H9 (cell line): ENCODE measurements at regions not wholly inside any gene's neighbourhood (a gene's known extent, or its start where the extent isn't known, plus 50 kb on each side); places are given as distances from the start of the nearest gene placed in this dataset.

Source experiments
- DNase-seq: peaks from one replicate; pipeline ENCODE4 v3.0.0-alpha.2; 2017
- H2AFZ ChIP-seq: one replicate; pipeline ENCODE4 v1.6.1; 2013; ENCODE audit warnings: mild to moderate bottlenecking, low read length, control low read depth, moderate library complexity
- H2AK5ac ChIP-seq: 2 replicates; pipeline ENCODE4 v1.6.1; 2013; ENCODE audit warnings: low read length, control low read depth, mixed read lengths; ENCODE audit not compliant: insufficient read length
- H2BK120ac ChIP-seq: one replicate; pipeline ENCODE4 v1.6.1; 2013; ENCODE audit warnings: low read depth, mild to moderate bottlenecking, low read length, control low read depth, inconsistent platforms; ENCODE audit not compliant: poor library complexity, severe bottlenecking
- H2BK12ac ChIP-seq: 2 replicates; pipeline ENCODE4 v1.6.1; 2013; ENCODE audit warnings: low read length, control low read depth, mixed read lengths, low read depth; ENCODE audit not compliant: insufficient read length
- H2BK15ac ChIP-seq: 2 replicates; pipeline ENCODE4 v1.6.1; 2013; ENCODE audit warnings: low read depth, low read length, control low read depth
- H2BK20ac ChIP-seq: one replicate; pipeline ENCODE4 v1.6.1; 2013; ENCODE audit warnings: low read depth, mild to moderate bottlenecking, low read length, control low read depth, inconsistent platforms; ENCODE audit not compliant: poor library complexity, severe bottlenecking
- H2BK5ac ChIP-seq: 2 replicates; pipeline ENCODE4 v1.6.1; 2013; ENCODE audit warnings: low read length, control low read depth, mixed read lengths; ENCODE audit not compliant: insufficient read length
- H3K14ac ChIP-seq: 2 replicates; pipeline ENCODE4 v1.6.1; 2013; ENCODE audit warnings: low read length, control low read depth; ENCODE audit not compliant: insufficient read depth
- H3K18ac ChIP-seq: 2 replicates; pipeline ENCODE4 v1.6.1; 2013; ENCODE audit warnings: low read depth, mild to moderate bottlenecking, mixed read lengths, low read length, control low read depth; ENCODE audit not compliant: insufficient read length
- H3K23ac ChIP-seq: 2 replicates; pipeline ENCODE4 v1.6.1; 2013; ENCODE audit warnings: low read length, control low read depth, mixed read lengths, low read depth; ENCODE audit not compliant: insufficient read length
- H3K23me2 ChIP-seq: 2 replicates; pipeline ENCODE4 v1.6.1; 2013; ENCODE audit warnings: low read depth, mild to moderate bottlenecking, mixed read lengths, low read length, control low read depth; ENCODE audit not compliant: insufficient read length, poor library complexity, severe bottlenecking
- H3K27ac ChIP-seq: 2 replicates; pipeline ENCODE4 v1.5.1; 2013; ENCODE audit warnings: low read length, control low read depth, mixed read lengths, low read depth; ENCODE audit not compliant: insufficient read length
- H3K27me3 ChIP-seq: 2 replicates; pipeline ENCODE4 v1.6.1; 2013; ENCODE audit warnings: low read length, control low read depth, inconsistent platforms; ENCODE audit not compliant: insufficient read depth
- H3K4ac ChIP-seq: 2 replicates; pipeline ENCODE4 v1.6.1; 2013; ENCODE audit warnings: low read depth, mild to moderate bottlenecking, control low read depth, inconsistent platforms, low read length, moderate library complexity
- H3K4me1 ChIP-seq: 2 replicates; pipeline ENCODE4 v1.6.1; 2013; ENCODE audit warnings: low read length, control low read depth, inconsistent platforms; ENCODE audit not compliant: insufficient read depth
- H3K4me2 ChIP-seq: 2 replicates; pipeline ENCODE4 v1.6.1; 2013; ENCODE audit warnings: low read length, control low read depth, mixed read lengths; ENCODE audit not compliant: insufficient read length, insufficient read depth
- H3K56ac ChIP-seq: 2 replicates; pipeline ENCODE4 v1.6.1; 2013; ENCODE audit warnings: low read depth, mild to moderate bottlenecking, mixed read lengths, low read length, control low read depth; ENCODE audit not compliant: insufficient read length
- H3K79me1 ChIP-seq: 2 replicates; pipeline ENCODE4 v1.6.1; 2013; ENCODE audit warnings: low read depth, mild to moderate bottlenecking, moderate library complexity, low read length, control low read depth, inconsistent platforms; ENCODE audit not compliant: insufficient read depth, poor library complexity, severe bottlenecking
- H3K79me2 ChIP-seq: 2 replicates; pipeline ENCODE4 v1.6.1; 2013; ENCODE audit warnings: low read length, control low read depth, inconsistent platforms; ENCODE audit not compliant: insufficient read depth
- H3K9ac ChIP-seq: 2 replicates; pipeline ENCODE4 v1.6.1; 2013; ENCODE audit warnings: low read length, control low read depth, mixed read lengths; ENCODE audit not compliant: insufficient read length; ENCODE audit errors: extremely low read depth
- H3K9me3 ChIP-seq: one replicate; pipeline ENCODE4 v1.6.1; 2013; ENCODE audit warnings: low read depth, low read length, inconsistent platforms; ENCODE audit not compliant: control insufficient read depth
- H3T11ph ChIP-seq: one replicate; pipeline ENCODE4 v1.6.1; 2013; ENCODE audit warnings: mild to moderate bottlenecking, low read length, control low read depth, inconsistent platforms
- H4K20me1 ChIP-seq: one replicate; pipeline ENCODE4 v1.6.1; 2013; ENCODE audit not compliant: control insufficient read depth, insufficient read length, insufficient read depth
- H4K5ac ChIP-seq: 2 replicates; pipeline ENCODE4 v1.6.1; 2013; ENCODE audit warnings: low read depth, mild to moderate bottlenecking, mixed read lengths, low read length, control low read depth; ENCODE audit not compliant: insufficient read length
- H4K8ac ChIP-seq: replicated peaks from 2 replicates; pipeline ENCODE4 v1.6.1; 2013; ENCODE audit warnings: low read length, control low read depth, mixed read lengths, low read depth; ENCODE audit not compliant: insufficient read length
- H4K91ac ChIP-seq: 2 replicates; pipeline ENCODE4 v1.6.1; 2013; ENCODE audit warnings: low read depth, mild to moderate bottlenecking, moderate library complexity, mixed read lengths, low read length, control low read depth; ENCODE audit not compliant: insufficient read length
- H3K27ac Mint-ChIP-seq, 3 experiments: 2 replicates in 2 of 3; 3 replicates in 1 of 3; pipeline ENCODE4 v1.8.0; 2020 to 2021; ENCODE audit warnings: mixed read lengths in 3 of 3, mild to moderate bottlenecking in 1 of 3, moderate library complexity in 1 of 3
- H3K27me3 Mint-ChIP-seq: 2 replicates; pipeline ENCODE4 v1.8.0; 2021; ENCODE audit warnings: low read depth, mild to moderate bottlenecking, moderate library complexity, mixed read lengths
- H3K36me3 Mint-ChIP-seq, 3 experiments: 2 replicates in 2 of 3; 3 replicates in 1 of 3; pipeline ENCODE4 v1.8.0; 2020 to 2021; ENCODE audit warnings: low read depth in 3 of 3, mixed read lengths in 3 of 3; ENCODE audit not compliant: insufficient read depth in 1 of 3
- H3K4me1 Mint-ChIP-seq, 2 experiments: 2 replicates each; pipeline ENCODE4 v1.8.0; 2020; ENCODE audit warnings: mixed read lengths in 2 of 2
- H3K4me3 Mint-ChIP-seq, 2 experiments: 2 replicates in 1 of 2; 3 replicates in 1 of 2; pipeline ENCODE4 v1.8.0; 2020 to 2021; ENCODE audit warnings: mild to moderate bottlenecking in 2 of 2, mixed read lengths in 2 of 2, moderate library complexity in 1 of 2
- H3K9me3 Mint-ChIP-seq, 2 experiments: 2 replicates in 1 of 2; 3 replicates in 1 of 2; pipeline ENCODE4 v1.8.0; 2020; ENCODE audit warnings: mild to moderate bottlenecking in 2 of 2, mixed read lengths in 2 of 2, moderate library complexity in 1 of 2
- WGBS: extraction: QIAGEN DNeasy Blood & Tissue Kit; methylation state at CpG from one replicate; pipeline ENCODE4 v1.1.7; 2013; ENCODE audit warnings: missing lambda C conversion rate, low lambda C conversion rate, mixed read lengths; ENCODE audit not compliant: insufficient read length; ENCODE audit errors: extremely low coverage; 5-methylcytosine and 5-hydroxymethylcytosine counted together
- TF ChIP-seq, protein P1 (sequence below): fragments of 200-600 bp; sonication (generic); conservative IDR thresholded peaks from 3 replicates; pipeline ENCODE4 v1.8.0; 2021; ENCODE audit warnings: antibody characterized with exemption, mild to moderate bottlenecking

DNA sequence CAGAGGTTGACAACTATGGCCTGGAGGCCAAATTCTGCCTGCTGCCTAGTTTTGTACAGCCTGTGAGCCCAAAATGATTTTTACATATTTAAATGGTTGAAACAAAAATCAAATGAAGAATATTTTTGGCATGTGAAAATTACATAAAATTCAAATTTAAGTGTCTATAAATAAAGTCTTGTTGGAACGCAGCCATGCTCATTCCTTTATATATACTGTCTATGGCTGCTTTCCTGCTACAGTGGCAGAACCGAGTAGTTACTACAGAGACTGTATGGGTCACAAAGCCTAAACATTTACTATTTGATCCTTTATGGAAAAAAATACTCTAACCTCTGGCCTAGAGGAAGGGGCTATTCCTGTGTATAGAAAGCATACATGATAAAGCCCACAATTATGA, 290.4 kb downstream of the GLUD2 start:
- no peak overlapping the region for H3K9ac ChIP-seq
- H4K20me1 ChIP-seq = no peaks in the 10 kb centered on the region
- no peak overlapping the region for H3K14ac ChIP-seq
- peaks cover 10 to 11% of the 10 kb centered on the region in 2 experiments for H3K4me1 Mint-ChIP-seq
- H2BK12ac ChIP-seq = no peak overlapping the region
- no peak overlapping the region for H4K91ac ChIP-seq
- H2BK20ac ChIP-seq = no peak overlapping the region
- no peaks in the 10 kb centered on the region for H3K36me3 Mint-ChIP-seq
- no peak overlapping the region for H3K56ac ChIP-seq
- no peak overlapping the region for H4K5ac ChIP-seq
- no peaks in the 10 kb centered on the region for H3K79me1 ChIP-seq
- H3K79me2 ChIP-seq = no peaks in the 10 kb centered on the region
- no peaks in the 10 kb centered on the region for H3K4me1 ChIP-seq
- no peak overlapping the region for H2AK5ac ChIP-seq
- H3K4me3 Mint-ChIP-seq = no peak overlapping the region
- H2BK15ac ChIP-seq = no peak overlapping the region
- no peak overlapping the region for H3T11ph ChIP-seq
- peaks cover 8% of the 10 kb centered on the region for H3K9me3 ChIP-seq
- H2AFZ ChIP-seq = no peak overlapping the region
- DNase-seq = no peak
- no peak overlapping the region for H2BK120ac ChIP-seq
- no peak overlapping the region for H3K27ac Mint-ChIP-seq
- no peak overlapping the region for H4K8ac ChIP-seq
- H3K27me3 Mint-ChIP-seq = peaks cover 4% of the 10 kb centered on the region; the same call in 1 of the 2 replicates
- peaks cover 46 to 53% of the 10 kb centered on the region in 2 experiments for H3K9me3 Mint-ChIP-seq
- no peak overlapping the region for H3K23ac ChIP-seq
- H3K18ac ChIP-seq = no peak overlapping the region
- no peak overlapping the region for H3K4ac ChIP-seq
- WGBS = no CpG with 5 or more reads among the region's 2 CpGs
- H3K23me2 ChIP-seq = no peaks in the 10 kb centered on the region
- H2BK5ac ChIP-seq = no peak overlapping the region
- H3K27me3 ChIP-seq = no peaks in the 10 kb centered on the region
- no peak overlapping the region for H3K27ac ChIP-seq
- TF ChIP-seq, protein P1, sequence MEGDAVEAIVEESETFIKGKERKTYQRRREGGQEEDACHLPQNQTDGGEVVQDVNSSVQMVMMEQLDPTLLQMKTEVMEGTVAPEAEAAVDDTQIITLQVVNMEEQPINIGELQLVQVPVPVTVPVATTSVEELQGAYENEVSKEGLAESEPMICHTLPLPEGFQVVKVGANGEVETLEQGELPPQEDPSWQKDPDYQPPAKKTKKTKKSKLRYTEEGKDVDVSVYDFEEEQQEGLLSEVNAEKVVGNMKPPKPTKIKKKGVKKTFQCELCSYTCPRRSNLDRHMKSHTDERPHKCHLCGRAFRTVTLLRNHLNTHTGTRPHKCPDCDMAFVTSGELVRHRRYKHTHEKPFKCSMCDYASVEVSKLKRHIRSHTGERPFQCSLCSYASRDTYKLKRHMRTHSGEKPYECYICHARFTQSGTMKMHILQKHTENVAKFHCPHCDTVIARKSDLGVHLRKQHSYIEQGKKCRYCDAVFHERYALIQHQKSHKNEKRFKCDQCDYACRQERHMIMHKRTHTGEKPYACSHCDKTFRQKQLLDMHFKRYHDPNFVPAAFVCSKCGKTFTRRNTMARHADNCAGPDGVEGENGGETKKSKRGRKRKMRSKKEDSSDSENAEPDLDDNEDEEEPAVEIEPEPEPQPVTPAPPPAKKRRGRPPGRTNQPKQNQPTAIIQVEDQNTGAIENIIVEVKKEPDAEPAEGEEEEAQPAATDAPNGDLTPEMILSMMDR = no peak
- no peak overlapping the region for H3K4me2 ChIP-seq
